Neuronal stem cell (in vitro differentiated cells): ENCODE measurements at regions not wholly inside any gene's neighbourhood (a gene's known extent, or its start where the extent isn't known, plus 50 kb on each side); places are given as distances from the start of the nearest gene placed in this dataset.

Experiments
- DNase-seq: peaks from one replicate; pipeline ENCODE4 v3.0.0-alpha.2; 2013; ENCODE audit warnings: low spot score
- H2AFZ ChIP-seq: one replicate; pipeline ENCODE4 v1.6.1; 2013; ENCODE audit warnings: mild to moderate bottlenecking, low read length, inconsistent platforms
- H2AK5ac ChIP-seq: 2 replicates; pipeline ENCODE4 v1.6.1; 2013; ENCODE audit warnings: low read depth, mild to moderate bottlenecking, inconsistent platforms, low read length, moderate library complexity, mixed read lengths
- H2BK120ac ChIP-seq: 2 replicates; pipeline ENCODE4 v1.6.1; 2013; ENCODE audit warnings: low read depth, mild to moderate bottlenecking, inconsistent platforms, low read length, moderate library complexity, mixed read lengths
- H2BK12ac ChIP-seq: one replicate; pipeline ENCODE4 v1.6.1; 2013; ENCODE audit warnings: low read length, inconsistent platforms
- H2BK15ac ChIP-seq: 2 replicates; pipeline ENCODE4 v1.6.1; 2013; ENCODE audit warnings: mild to moderate bottlenecking, low read length, inconsistent platforms, mixed read lengths
- H2BK5ac ChIP-seq: one replicate; pipeline ENCODE4 v1.6.1; 2013; ENCODE audit warnings: inconsistent platforms, mild to moderate bottlenecking, low read length, moderate library complexity
- H3K14ac ChIP-seq: one replicate; pipeline ENCODE4 v1.6.1; 2013; ENCODE audit warnings: low read length, inconsistent platforms
- H3K18ac ChIP-seq: 2 replicates; pipeline ENCODE4 v1.6.1; 2013; ENCODE audit warnings: low read length, inconsistent platforms
- H3K23ac ChIP-seq: 2 replicates; pipeline ENCODE4 v1.6.1; 2013; ENCODE audit warnings: low read depth, mild to moderate bottlenecking, mixed read lengths, low read length, inconsistent platforms; ENCODE audit not compliant: poor library complexity
- H3K27ac ChIP-seq: replicated peaks from 3 replicates; pipeline ENCODE4 v1.5.1; 2013; ENCODE audit warnings: low read length, inconsistent platforms
- H3K27me3 ChIP-seq, 3 experiments: 2 replicates each; pipeline ENCODE4 v1.6.1; 2013; ENCODE audit warnings: low read length in 3 of 3, mild to moderate bottlenecking in 2 of 3, inconsistent platforms in 1 of 3, low read depth in 1 of 3, mixed read lengths in 1 of 3, moderate library complexity in 1 of 3; ENCODE audit not compliant: control insufficient read depth in 3 of 3, insufficient read depth in 3 of 3
- H3K36me3 ChIP-seq, 2 donors: replicated peaks in 1 of 2; 2 replicates each; pipeline ENCODE4 v1.6.1; 2013; ENCODE audit warnings: low read length in 2 of 2; ENCODE audit not compliant: control insufficient read depth in 2 of 2, insufficient read depth in 2 of 2
- H3K4ac ChIP-seq: 2 replicates; pipeline ENCODE4 v1.6.1; 2013; ENCODE audit warnings: inconsistent platforms, mild to moderate bottlenecking, low read length, moderate library complexity
- H3K4me1 ChIP-seq, 2 donors: 1 replicate in 1 of 2; 2 replicates in 1 of 2; pipeline ENCODE4 v1.6.1; 2013; ENCODE audit warnings: low read length in 2 of 2, low read depth in 1 of 2; ENCODE audit not compliant: control insufficient read depth in 2 of 2, insufficient read depth in 1 of 2
- H3K4me2 ChIP-seq: one replicate; pipeline ENCODE4 v1.6.1; 2013; ENCODE audit warnings: mild to moderate bottlenecking, low read length, inconsistent platforms; ENCODE audit not compliant: insufficient read depth, poor library complexity, severe bottlenecking
- H3K4me3 ChIP-seq, 2 donors: 2 replicates each; pipeline ENCODE4 v1.5.1; 2013; ENCODE audit warnings: low read length in 2 of 2, mild to moderate bottlenecking in 2 of 2, inconsistent platforms in 1 of 2, moderate library complexity in 1 of 2
- H3K79me1 ChIP-seq: one replicate; pipeline ENCODE4 v1.6.1; 2013; ENCODE audit warnings: low read depth, mild to moderate bottlenecking, inconsistent platforms, low read length, moderate library complexity
- H3K9ac ChIP-seq: one replicate; pipeline ENCODE4 v1.6.1; 2013; ENCODE audit warnings: mild to moderate bottlenecking, low read depth, low read length, inconsistent platforms; ENCODE audit not compliant: poor library complexity
- H3K9me3 ChIP-seq, 2 donors: replicated peaks in 1 of 2; 2 replicates each; pipeline versions ENCODE3 to v1.6.1; 2013; ENCODE audit warnings: low read length in 2 of 2, mild to moderate bottlenecking in 2 of 2, inconsistent platforms in 1 of 2, low read depth in 1 of 2, mixed read lengths in 1 of 2, moderate library complexity in 1 of 2; ENCODE audit not compliant: control insufficient read depth in 2 of 2, insufficient read depth in 1 of 2
- H4K8ac ChIP-seq: one replicate; pipeline ENCODE4 v1.6.1; 2013; ENCODE audit warnings: low read depth, mild to moderate bottlenecking, inconsistent platforms, low read length, moderate library complexity
- H4K91ac ChIP-seq: one replicate; pipeline ENCODE4 v1.6.1; 2013; ENCODE audit warnings: low read length, low read depth, mild to moderate bottlenecking, inconsistent platforms; ENCODE audit not compliant: poor library complexity
- WGBS, 2 donors: extraction: QIAGEN DNeasy Blood & Tissue Kit; methylation state at CpG; one replicate each; pipeline ENCODE4 v1.1.7; 2013; ENCODE audit warnings: missing lambda C conversion rate in 2 of 2, mixed read lengths in 1 of 2; ENCODE audit not compliant: insufficient read length in 2 of 2, insufficient replicate concordance in 1 of 2; ENCODE audit errors: extremely low coverage in 2 of 2; 5-methylcytosine and 5-hydroxymethylcytosine counted together

- Histone ChIP-seq H2AK5ac (no peak overlapping the region), H3K23ac (no peak overlapping the region), H3K27me3 (no peaks in the 10 kb centered on the region), H2BK5ac (no peak overlapping the region), H2AFZ (no peak overlapping the region), H3K79me1 (no peaks in the 10 kb centered on the region), H2BK120ac (no peak overlapping the region), H4K8ac (no peak overlapping the region), H3K14ac (no peak overlapping the region), H3K27ac (no peak overlapping the region), H3K9me3 (peaks cover 0 to 23% of the 10 kb centered on the region in 2 donors), H2BK15ac (no peak overlapping the region), H3K4ac (no peak overlapping the region), H3K36me3 (no peaks in the 10 kb centered on the region), H3K4me2 (no peak overlapping the region), H3K4me3 (no peak overlapping the region), H4K91ac (no peak overlapping the region), H2BK12ac (no peak overlapping the region), H3K4me1 (peaks cover 0 to 29% of the 10 kb centered on the region in 2 donors), H3K9ac (no peak overlapping the region), H3K18ac (no peak overlapping the region)
- no CpG with 5 or more reads among the region's 5 CpGs for WGBS, 2 donors
- DNase-seq = no peak
Measured at GRCh38 chr1:81493102-81493869, 307.4 kb upstream of the ADGRL2 start.

GRCh38 chr1:81492628-81493027, 308.1 kb upstream of the ADGRL2 start:
- Histone ChIP-seq H3K23ac (no peak overlapping the region), H4K8ac (no peak overlapping the region), H3K4ac (no peak overlapping the region), H2AK5ac (no peak overlapping the region), H2BK120ac (no peak overlapping the region), H2AFZ (no peak overlapping the region), H3K18ac (no peak overlapping the region), H3K14ac (no peak overlapping the region), H3K9me3 (peaks cover 0 to 26% of the 10 kb centered on the region in 2 donors), H3K27me3 (no peaks in the 10 kb centered on the region), H2BK5ac (no peak overlapping the region), H3K27ac (no peak overlapping the region), H3K36me3 (no peaks in the 10 kb centered on the region), H4K91ac (no peak overlapping the region), H2BK12ac (no peak overlapping the region), H3K9ac (no peak overlapping the region), H3K79me1 (no peaks in the 10 kb centered on the region), H3K4me2 (no peak overlapping the region), H3K4me3 (no peak overlapping the region), H3K4me1 (peaks cover 0 to 29% of the 10 kb centered on the region in 2 donors), H2BK15ac (no peak overlapping the region)
- DNase-seq = no peak
- WGBS, 2 donors = no CpG with 5 or more reads among the region's 1 CpG

GRCh38 chr1:81490614-81491013, 310.1 kb upstream of the ADGRL2 start:
- H3K4me3 ChIP-seq = no peak overlapping the region
- H3K23ac ChIP-seq = no peak overlapping the region
- H3K27me3 ChIP-seq = no peaks in the 10 kb centered on the region
- H2BK5ac ChIP-seq = no peak overlapping the region
- H3K4me1 ChIP-seq = peaks cover 0 to 15% of the 10 kb centered on the region in 2 donors
- no peak for DNase-seq
- no peak overlapping the region for H2AFZ ChIP-seq
- no peaks in the 10 kb centered on the region for H3K36me3 ChIP-seq
- H2BK12ac ChIP-seq = no peak overlapping the region
- H3K27ac ChIP-seq = no peak overlapping the region
- no peak overlapping the region for H3K9ac ChIP-seq
- H3K4me2 ChIP-seq = no peak overlapping the region
- H3K4ac ChIP-seq = no peak overlapping the region
- no peak overlapping the region for H2BK120ac ChIP-seq
- H2AK5ac ChIP-seq = no peak overlapping the region
- no peaks in the 10 kb centered on the region for H3K79me1 ChIP-seq
- H3K18ac ChIP-seq = no peak overlapping the region
- no CpG with 5 or more reads among the region's 1 CpG for WGBS, 2 donors
- no peak overlapping the region for H2BK15ac ChIP-seq
- no peak overlapping the region for H3K14ac ChIP-seq
- H4K91ac ChIP-seq = no peak overlapping the region
- H4K8ac ChIP-seq = no peak overlapping the region
- H3K9me3 ChIP-seq = peaks cover 0 to 29% of the 10 kb centered on the region in 2 donors

- H3K27me3 ChIP-seq = no peaks in the 10 kb centered on the region
- no peak overlapping the region for H3K27ac ChIP-seq
- peaks cover 0 to 29% of the 10 kb centered on the region in 2 donors for H3K9me3 ChIP-seq
- no peak overlapping the region for H3K4me2 ChIP-seq
- no peak overlapping the region for H2AK5ac ChIP-seq
- H3K4ac ChIP-seq = no peak overlapping the region
- H3K18ac ChIP-seq = no peak overlapping the region
- no peak overlapping the region for H2BK12ac ChIP-seq
- H2AFZ ChIP-seq = no peak overlapping the region
- H3K9ac ChIP-seq = no peak overlapping the region
- H2BK5ac ChIP-seq = no peak overlapping the region
- H3K14ac ChIP-seq = no peak overlapping the region
- no peak overlapping the region for H4K8ac ChIP-seq
- H3K36me3 ChIP-seq = no peaks in the 10 kb centered on the region
- peaks cover 0 to 12% of the 10 kb centered on the region in 2 donors for H3K4me1 ChIP-seq
- H3K79me1 ChIP-seq = no peaks in the 10 kb centered on the region
- H2BK120ac ChIP-seq = no peak overlapping the region
- no peak overlapping the region for H3K23ac ChIP-seq
- no peak overlapping the region for H2BK15ac ChIP-seq
- no peak overlapping the region for H3K4me3 ChIP-seq
- no CpG with 5 or more reads among the region's 1 CpG for WGBS, 2 donors
- no peak for DNase-seq
- H4K91ac ChIP-seq = no peak overlapping the region
Measured at GRCh38 chr1:81489372-81489934, 311.3 kb upstream of the ADGRL2 start.
